OCI-LY3 (cell line): ENCODE measurements at regions not wholly inside any gene's neighbourhood (a gene's known extent, or its start where the extent isn't known, plus 50 kb on each side); places are given as distances from the start of the nearest gene placed in this dataset.

Source experiments
- CTCF ChIP-seq: fragments of 200-600, 300-600 bp; sonication (generic); IDR thresholded peaks from 2 replicates; pipeline ENCODE4 v1.5.1; 2014; ENCODE audit warnings: antibody characterized with exemption, low read length, low read depth
- EZH2phosphoT487 ChIP-seq: fragments of 200-600 bp; shearing (Covaris generic); IDR thresholded peaks from 2 replicates; pipeline ENCODE4 v1.6.1; 2018; ENCODE audit warnings: antibody characterized with exemption, mixed run types, low read depth

GRCh38 chr9:118640836-118641560, 728.2 kb downstream of the BRINP1 start:
- no peak for TF ChIP-seq CTCF
- TF ChIP-seq EZH2phosphoT487: no peak
